ENCODE measurements at regions not wholly inside any gene's neighbourhood (a gene's known extent, or its start where the extent isn't known, plus 50 kb on each side); places are given as distances from the start of the nearest gene placed in this dataset.

GRCh38 chr9:12511726-12512125 is 181.5 kb upstream of the TYRP1 start:
- TF ChIP-seq CTCF (IDR thresholded peaks at IDR 0.05 in 4 of 5, conservative IDR thresholded peaks at IDR 0.05 in 1 of 5) (no peak), POLR2A (IDR thresholded peaks at IDR 0.05) (no peak)
